Fibroblast of the aortic adventitia (primary cell): ENCODE measurements at regions not wholly inside any gene's neighbourhood (a gene's known extent, or its start where the extent isn't known, plus 50 kb on each side); places are given as distances from the start of the nearest gene placed in this dataset.

ENCODE experiments used
- DNase-seq: peaks from one replicate; pipeline ENCODE4 v3.0.0-alpha.2; 2010; ENCODE audit warnings: low read depth
- H3K4me3 ChIP-seq: 2 replicates; pipeline ENCODE4 v1.5.1; 2011; ENCODE audit warnings: low read depth, mild to moderate bottlenecking, control low read depth, low read length, moderate library complexity
- TF ChIP-seq, protein P1 (sequence below): IDR thresholded peaks from 2 replicates; pipeline ENCODE4 v1.5.1; 2011; ENCODE audit warnings: mild to moderate bottlenecking, low read length, control low read depth, inconsistent platforms; ENCODE audit not compliant: insufficient read depth

DNA sequence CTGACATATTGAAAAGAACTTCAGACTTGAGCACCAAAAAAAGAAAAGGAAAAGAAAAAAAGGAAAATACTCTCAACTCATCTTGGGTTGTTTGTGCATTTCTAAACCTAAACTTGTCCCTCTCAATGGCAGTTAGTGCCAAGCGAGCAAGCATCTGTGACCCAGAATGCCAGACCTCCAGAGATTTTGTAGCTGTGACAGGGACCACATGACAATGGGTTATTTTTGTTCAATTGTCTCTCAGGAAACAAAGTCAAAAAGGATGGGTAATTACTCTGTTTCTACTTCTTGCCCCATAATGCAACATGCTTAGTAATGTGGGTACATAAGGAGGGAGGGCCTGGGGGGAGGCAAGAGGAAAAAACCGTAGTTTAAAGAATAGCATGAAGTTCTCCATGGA, 285.7 kb upstream of the RTL1 start:
- H3K4me3 ChIP-seq = no peak overlapping the region
- TF ChIP-seq, protein P1, sequence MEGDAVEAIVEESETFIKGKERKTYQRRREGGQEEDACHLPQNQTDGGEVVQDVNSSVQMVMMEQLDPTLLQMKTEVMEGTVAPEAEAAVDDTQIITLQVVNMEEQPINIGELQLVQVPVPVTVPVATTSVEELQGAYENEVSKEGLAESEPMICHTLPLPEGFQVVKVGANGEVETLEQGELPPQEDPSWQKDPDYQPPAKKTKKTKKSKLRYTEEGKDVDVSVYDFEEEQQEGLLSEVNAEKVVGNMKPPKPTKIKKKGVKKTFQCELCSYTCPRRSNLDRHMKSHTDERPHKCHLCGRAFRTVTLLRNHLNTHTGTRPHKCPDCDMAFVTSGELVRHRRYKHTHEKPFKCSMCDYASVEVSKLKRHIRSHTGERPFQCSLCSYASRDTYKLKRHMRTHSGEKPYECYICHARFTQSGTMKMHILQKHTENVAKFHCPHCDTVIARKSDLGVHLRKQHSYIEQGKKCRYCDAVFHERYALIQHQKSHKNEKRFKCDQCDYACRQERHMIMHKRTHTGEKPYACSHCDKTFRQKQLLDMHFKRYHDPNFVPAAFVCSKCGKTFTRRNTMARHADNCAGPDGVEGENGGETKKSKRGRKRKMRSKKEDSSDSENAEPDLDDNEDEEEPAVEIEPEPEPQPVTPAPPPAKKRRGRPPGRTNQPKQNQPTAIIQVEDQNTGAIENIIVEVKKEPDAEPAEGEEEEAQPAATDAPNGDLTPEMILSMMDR = no peak
- no peak for DNase-seq

- TF ChIP-seq, protein P1 = no peak
- DNase-seq = no peak
These were observed 286.5 kb upstream of the RTL1 start for GRCh38 chr14:101189962-101190560.

GRCh38 chr14:101191101-101191720, 287.7 kb upstream of the RTL1 start:
- TF ChIP-seq, protein P1 = no peak
- no peak overlapping the region for H3K4me3 ChIP-seq
- DNase-seq = no peak

More at GRCh38 chr14:101189962-101190560, 286.5 kb upstream of the RTL1 start:
- H3K4me3 ChIP-seq = no peak overlapping the region

GRCh38 chr14:101191721-101192660, 288.5 kb upstream of the RTL1 start:
- H3K4me3 ChIP-seq = no peak overlapping the region
- no peak for DNase-seq
- TF ChIP-seq, protein P1 = no peak

GRCh38 chr14:101192661-101193000, 289.1 kb upstream of the RTL1 start:
- TF ChIP-seq, protein P1 = no peak
- H3K4me3 ChIP-seq = no peak overlapping the region
- no peak for DNase-seq

DNA sequence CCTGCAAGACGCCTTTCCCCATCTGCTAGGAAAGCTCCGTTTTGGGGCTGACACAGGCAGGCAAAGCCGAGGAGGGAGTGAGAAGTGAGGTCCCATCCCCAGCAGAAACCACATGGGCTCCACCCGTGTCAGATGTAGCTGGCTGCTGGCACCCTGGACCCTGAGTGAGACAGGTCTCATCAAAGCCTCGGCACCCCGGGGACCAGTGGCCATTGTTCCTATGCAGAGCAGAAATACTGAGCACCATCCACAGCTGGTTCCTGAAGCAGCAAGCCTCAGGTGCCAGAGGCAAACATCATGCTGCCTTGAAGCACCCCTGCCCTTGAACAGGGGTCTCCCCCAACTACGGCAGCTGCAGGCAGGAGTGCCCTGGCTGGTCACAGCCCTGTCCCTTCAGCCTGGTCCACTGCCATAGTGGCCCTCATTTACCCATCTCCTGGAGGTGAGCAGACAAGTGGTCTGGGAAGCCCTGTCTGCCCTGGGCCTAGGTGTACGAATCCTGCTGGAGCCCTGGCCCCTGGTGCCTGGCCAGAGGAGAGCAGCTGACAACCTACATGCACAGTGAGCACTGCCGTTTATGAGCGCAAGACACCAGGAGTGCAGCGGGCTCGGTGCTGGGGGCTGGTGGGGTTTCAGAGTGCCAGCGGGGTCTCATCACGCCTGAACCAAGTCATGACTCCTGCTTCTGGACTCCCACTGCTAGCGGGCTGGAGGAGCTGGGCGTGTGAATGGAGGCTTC, 289.8 kb upstream of the RTL1 start:
- H3K4me3 ChIP-seq = no peak overlapping the region
- TF ChIP-seq, protein P1 = no peak
- no peak for DNase-seq
